PFSK-1 (cell line): ENCODE measurements at regions not wholly inside any gene's neighbourhood (a gene's known extent, or its start where the extent isn't known, plus 50 kb on each side); places are given as distances from the start of the nearest gene placed in this dataset.

ENCODE experiments used
- FOXP2 ChIP-seq: optimal IDR thresholded peaks from 2 replicates; pipeline ENCODE3; 2011; ENCODE audit warnings: borderline replicate concordance, control low read depth, inconsistent platforms; ENCODE audit not compliant: insufficient read depth; ENCODE audit errors: extremely low read length, extremely low read depth
- SIN3A ChIP-seq: IDR thresholded peaks from 2 replicates; pipeline ENCODE4 v1.6.1; 2012; ENCODE audit warnings: mild to moderate bottlenecking, low read length, moderate library complexity, borderline replicate concordance; ENCODE audit not compliant: insufficient read depth
- TAF1 ChIP-seq: IDR thresholded peaks from 2 replicates; pipeline ENCODE4 v1.6.1; 2012; ENCODE audit warnings: low read length, control low read depth, borderline replicate concordance; ENCODE audit not compliant: insufficient read depth

- TF ChIP-seq SIN3A: no peak
- TF ChIP-seq TAF1: no peak
- no peak for TF ChIP-seq FOXP2
These were observed 255.3 kb downstream of the ICE1 start for GRCh38 chr5:5677738-5678137.
